CD1c-positive myeloid dendritic cell (primary cell): ENCODE measurements at regions not wholly inside any gene's neighbourhood (a gene's known extent, or its start where the extent isn't known, plus 50 kb on each side); places are given as distances from the start of the nearest gene placed in this dataset.

ENCODE experiments used
- DNase-seq: peaks from one replicate; pipeline ENCODE4 v3.0.0-alpha.2; 2016; ENCODE audit errors: extremely low spot score

DNA sequence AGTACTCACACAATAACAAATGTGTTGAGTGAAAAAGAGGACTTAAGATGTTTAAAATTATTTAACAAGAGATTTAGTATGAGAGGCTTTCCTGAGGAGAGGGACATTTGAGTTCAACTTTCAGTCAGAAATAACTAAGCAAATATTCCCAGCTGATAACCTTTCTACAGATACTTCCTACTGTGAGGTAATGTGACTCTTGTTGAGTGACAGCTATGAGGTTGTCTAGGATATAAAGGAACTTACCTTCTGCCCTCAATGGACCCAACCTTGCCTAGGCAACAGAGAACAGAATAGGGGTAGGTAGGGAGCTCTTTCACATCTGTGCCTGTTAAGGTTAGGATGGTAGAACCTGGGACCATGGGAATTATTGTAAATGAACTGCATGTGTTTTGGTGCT lies 54.7 kb downstream of the GLUD2 start:
- no peak for DNase-seq

DNA sequence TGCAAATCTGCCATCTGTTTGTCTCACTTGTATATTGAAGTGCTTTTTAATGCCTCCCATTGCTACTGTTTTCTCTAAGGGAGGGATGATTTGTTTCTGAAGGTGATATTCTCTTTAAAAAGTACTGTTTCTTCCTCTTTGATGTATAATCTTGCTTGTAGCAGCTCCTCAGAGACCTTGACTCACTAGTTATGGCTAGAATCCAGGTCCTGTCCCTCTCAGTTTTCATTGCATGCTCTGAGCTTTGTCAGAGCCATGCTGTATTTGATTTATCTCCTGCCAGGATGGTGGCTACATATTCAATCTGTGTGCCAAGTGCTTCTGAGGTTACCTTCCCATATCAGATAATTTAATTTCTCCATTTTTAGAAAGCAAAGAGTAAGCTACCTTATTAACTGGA lies 56.0 kb downstream of the GLUD2 start:
- DNase-seq, result no peak

DNA sequence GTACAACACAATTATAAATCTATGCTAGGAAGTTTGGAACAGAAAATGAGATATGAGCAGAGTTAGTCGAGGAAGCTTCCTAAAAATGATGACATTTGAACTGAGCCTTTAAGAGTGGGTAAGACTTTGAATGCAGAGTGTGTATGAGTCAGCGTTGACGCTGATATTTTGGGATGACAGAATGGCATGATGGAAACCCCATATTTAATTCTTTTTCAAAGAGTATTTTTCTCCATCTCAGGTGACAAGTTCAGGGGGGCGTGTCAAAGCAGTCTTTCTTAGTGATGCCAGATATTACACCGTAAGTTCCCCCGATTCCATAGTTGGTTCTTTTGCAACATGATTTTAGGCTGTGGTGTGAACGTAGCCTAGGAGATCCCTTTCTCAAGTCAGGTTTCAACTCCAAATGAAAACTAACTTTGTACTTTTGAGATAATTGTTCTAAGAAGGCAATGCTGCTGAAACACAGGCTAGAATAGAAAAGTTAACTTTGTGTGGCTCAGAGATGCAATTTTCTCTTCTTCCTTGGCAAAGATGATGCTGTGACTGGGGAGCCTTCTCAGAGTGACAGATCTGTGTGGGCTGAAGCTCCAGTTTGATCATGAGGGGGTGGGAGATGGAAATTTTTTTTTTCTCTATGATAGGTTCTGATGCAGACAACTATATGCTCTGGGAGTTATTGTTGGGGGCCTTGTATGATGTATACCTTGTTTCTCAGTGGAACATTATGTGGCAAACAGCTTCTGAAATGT lies 59.2 kb downstream of the GLUD2 start:
- DNase-seq, result no peak

GRCh38 chrX:121109986-121110385 lies 62.6 kb downstream of the GLUD2 start:
- DNase-seq, result no peak

DNA sequence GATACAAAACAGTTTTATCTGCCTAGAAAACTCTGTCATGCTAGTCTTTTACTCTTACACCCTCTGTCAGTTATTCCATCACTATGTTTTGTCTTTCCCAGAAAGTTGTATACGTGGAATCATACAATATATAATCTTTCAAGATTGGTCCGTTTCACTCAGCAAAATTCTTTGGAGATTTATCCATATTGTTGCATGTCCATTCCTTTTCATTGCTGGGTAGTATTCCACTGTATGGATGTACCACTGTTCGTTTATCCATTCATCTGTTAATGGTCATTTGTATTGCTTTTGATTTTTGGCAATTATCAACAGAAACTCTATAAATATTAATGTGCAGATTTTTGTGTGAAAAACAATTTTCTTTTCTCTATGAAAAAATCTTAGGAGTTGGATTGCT lies 63.1 kb downstream of the GLUD2 start:
- no peak for DNase-seq

DNA sequence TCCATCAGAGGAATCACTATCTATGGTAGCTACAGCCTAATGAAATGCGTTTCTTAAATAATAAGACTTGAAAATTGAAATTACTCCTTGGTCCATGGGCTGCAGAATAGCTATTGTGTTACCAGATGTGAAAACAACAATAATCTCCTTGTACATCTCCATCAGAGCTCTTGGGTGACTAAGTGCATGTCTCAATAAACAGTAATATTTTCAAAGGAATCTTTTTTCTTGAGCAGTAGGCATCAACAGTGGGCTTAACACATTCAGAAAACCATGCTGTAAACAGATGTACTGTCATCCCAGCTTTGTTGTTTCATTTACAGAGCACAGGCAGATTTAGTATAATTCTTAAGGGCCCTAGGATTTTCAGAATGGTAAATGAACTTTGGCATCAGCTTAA lies 67.3 kb downstream of the GLUD2 start:
- DNase-seq, result no peak

- no peak for DNase-seq
These were observed 73.5 kb downstream of the GLUD2 start for GRCh38 chrX:121120690-121121605.

- no peak for DNase-seq
These were observed 74.9 kb downstream of the GLUD2 start for GRCh38 chrX:121122332-121122731.

DNA sequence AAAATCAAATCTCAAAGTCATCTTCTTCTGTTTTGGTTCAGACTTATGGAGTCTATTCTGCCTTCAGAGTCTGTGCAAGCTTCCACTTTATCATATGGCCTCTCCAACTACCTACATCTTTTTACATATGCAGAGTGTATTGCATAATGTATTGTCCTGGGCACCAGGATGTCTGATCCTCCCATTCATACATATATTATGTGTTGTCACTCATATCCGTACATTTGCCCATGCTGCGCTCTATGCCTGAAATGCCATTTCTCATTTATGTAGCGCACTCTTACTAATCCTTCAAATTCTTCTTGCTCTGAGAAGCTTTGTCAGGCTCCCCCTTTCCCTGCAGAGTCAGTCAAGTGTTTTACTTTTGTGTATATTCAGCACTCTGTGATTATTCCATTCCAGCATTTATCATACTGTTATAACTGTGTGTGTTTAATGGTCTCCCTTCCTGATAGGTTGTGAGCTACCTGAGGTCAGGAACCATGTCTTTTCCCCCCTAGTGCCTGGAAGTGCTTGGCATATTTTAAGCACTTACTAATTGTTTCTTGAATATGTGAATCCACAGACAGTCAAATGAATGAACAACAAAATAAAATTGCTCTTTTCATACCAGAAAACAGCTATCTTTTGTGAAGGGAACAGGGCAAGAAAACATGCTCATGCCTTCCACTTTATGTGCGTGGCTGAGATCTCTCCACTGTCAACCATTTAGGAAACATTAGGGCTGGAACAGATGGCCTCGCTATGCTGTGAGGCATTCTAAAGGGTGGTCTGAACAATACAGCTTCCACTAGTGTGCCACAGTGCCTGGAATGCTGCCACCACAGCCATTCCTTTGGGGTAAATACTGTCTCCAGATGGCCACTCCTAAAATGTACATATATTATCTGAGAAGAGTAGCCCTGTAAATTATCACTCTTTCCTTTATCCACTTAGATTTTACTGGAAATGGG lies 81.8 kb downstream of the GLUD2 start:
- DNase-seq, result no peak

DNA sequence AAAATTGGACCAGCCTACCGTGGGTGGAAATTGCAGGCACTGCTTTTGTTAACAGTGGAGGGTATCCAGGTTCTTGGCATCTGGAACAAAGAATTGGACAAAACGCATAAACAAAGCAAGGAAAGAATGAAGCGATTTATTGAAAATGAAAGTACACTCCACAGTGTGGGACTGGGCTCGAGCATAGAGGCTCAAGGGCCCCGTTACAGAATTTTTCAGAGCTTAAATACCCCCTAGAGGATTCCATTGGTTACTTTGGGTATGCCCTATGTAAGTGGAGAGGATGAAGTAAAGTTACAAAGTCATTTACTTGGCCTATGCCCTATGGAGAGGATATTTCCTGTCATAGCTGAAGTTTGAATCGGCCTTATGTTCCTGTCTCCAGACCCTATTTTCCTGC lies 85.3 kb downstream of the GLUD2 start:
- DNase-seq, result no peak

DNA sequence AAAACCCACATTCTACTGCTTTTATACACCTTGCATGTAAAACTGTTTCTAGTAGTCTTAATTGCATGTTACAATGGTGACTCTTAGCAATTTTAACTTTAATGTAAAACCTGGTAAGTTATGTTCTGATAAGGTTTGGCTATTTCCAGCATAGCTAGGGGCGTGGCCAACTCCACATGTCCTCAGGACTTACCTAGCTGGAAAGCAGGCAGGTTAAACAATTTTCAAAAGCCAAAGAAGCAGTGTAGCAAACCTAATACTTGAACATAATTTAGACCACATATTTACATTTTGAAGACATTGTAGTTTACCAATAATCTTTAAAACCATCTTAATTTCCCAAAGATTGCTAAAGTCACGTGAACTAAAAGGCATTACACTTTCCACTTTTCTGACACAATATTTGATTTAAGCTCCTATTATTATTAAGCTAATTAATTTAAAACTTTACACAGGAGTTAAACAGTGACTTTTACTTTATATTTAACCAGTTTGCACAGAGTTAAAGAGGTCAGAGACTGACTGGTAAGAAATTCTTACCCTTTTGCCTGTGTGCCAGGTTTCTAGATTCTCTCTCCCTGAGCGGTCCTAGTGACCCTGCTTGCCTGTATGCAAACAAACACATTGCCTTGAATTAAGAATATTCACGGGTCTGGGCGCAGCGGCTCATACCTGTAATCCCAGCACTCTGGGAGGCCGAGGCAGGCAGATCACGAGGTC lies 88.2 kb downstream of the GLUD2 start:
- no peak for DNase-seq

GRCh38 chrX:121146059-121146628 lies 98.7 kb downstream of the GLUD2 start:
- DNase-seq, result no peak

DNA sequence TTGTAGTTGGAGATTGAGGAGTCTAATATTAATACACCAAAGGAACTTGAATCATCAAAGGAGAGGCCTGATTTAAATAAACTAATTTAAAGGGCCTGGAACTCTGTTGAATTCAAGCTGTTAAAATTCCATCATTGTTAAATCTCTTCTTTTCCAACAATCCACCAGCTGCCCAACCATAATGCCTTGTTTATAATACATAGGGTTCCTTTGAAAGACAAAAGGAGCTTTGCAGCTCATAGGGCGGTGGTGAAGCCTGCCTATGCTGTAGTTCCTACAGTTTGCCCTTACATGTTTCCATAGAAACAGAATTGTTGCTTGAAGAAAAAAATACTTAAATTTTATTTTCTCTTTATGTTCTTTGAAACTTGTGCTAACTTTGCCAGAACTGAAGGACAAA lies 102.8 kb downstream of the GLUD2 start:
- no peak for DNase-seq

DNA sequence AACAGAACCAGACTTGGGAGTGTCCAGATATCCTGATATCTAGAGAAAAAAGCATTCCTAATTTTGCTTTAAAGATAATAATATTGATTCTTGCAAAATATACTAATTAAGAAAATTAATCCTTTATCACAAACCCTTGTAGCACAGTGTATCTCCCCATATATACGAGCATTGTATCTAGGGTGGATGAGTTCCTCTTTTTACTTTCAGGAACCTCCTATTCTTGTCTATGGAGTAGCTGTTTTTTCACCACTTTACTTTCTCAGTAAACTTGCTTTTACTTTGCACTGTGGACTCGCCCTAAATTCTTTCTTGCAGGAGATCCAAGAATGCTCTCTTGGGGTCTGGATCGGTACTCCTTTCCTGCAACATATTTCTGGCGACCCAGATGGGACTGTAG lies 103.9 kb downstream of the GLUD2 start:
- no peak for DNase-seq

- no peak for DNase-seq
These were observed 107.5 kb downstream of the GLUD2 start for GRCh38 chrX:121154858-121155404.

DNA sequence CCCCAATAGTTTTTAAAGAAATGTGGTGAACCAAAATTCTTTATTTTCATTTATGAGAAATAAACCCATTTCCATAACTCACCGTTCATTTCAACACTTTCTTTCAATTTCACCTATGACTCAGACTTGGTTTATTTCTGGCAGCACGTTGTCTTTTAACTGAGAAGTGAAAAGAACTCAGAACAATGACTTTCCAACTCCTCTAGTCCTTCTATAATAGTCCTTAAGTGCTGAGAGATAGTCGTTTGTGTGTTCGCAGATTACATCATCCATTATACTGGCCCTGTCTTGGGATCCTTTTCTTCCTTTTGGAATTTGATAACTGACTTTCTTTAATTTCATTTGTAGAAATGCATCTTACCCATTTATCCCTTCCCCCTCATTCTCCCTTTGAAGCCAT lies 113.6 kb downstream of the GLUD2 start:
- DNase-seq, result no peak

DNA sequence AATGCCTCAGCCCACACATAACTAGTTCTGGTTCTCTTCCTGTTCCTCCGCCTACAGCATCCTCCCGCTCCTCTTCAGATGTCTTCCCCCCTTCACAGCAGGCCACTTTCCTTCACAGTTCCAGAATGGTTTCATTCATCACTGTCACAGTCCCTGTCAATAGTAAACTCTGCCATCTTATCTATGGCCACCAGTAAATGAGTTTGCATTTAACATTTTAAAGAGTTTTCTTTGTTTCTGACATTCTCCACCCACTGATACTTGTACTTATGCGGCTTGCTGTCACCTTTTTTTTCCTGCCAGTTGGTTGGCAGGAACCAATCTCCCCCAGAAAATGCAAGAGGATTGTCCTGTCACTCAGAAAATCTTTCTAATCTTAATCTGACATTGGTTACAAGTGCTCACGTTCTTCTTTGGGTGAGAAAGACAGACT lies 114.1 kb downstream of the GLUD2 start:
- no peak for DNase-seq

DNA sequence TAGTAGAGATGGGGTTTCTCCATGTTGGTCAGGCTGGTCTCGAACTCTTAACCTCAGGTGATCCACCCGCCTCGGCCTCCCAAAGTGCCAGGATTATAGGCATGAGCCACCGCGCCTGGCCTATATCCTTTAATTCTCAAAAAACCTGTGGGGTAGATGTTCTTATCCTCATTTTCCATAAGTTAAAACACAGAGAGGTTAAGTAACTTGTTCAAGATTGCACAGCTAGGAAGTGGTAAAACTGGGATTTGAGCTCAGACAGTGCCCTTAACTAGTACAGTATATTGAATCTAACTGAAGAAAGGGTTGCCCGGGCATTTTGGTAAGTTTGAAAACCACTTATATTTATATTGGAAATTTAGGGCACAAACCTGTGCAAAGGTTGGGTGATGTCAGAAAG lies 116.0 kb downstream of the GLUD2 start:
- no peak for DNase-seq

DNA sequence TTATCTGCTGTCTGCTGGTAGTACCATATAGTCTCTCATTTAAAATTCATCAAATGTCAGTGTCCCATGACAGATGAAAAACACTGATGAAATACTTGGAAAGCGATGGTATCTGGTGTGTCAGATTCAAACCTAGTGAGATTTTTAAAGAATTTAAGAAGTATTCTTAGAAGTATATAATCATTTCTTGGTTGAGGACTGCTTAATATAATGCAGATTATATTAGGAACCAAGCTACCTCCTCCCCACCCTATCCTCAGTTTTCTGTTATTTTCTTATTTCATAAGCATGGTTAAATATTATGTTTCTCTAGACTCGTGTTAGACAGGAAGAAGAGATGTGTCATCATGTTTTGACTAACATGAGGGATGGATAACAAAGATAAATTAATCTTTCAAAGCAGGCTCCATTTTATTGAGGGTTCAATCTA lies 118.5 kb downstream of the GLUD2 start:
- DNase-seq, result no peak
